ENCODE measurements at regions not wholly inside any gene's neighbourhood (a gene's known extent, or its start where the extent isn't known, plus 50 kb on each side); places are given as distances from the start of the nearest gene placed in this dataset.
"Not testable (repeated sequence)": the region's sequence is repeated elsewhere in the genome, so short reads cannot be mapped to it uniquely, and the experiment has no call there.

GRCh38 chr14:65991104-65991503 lies 495.1 kb upstream of the CCDC196 start:
- no peaks in the 10 kb centered on the region for H3K36me3 Mint-ChIP-seq (ENCODE audit: low read depth)
- H3K4me1 Mint-ChIP-seq (ENCODE audit: low read depth), result no peaks in the 10 kb centered on the region
- TF ChIP-seq CTCF (IDR thresholded peaks at IDR 0.05), result no peak
- H3K27ac Mint-ChIP-seq (ENCODE audit: unreplicated experiment), result no peak overlapping the region
- no peak overlapping the region for H3K4me3 Mint-ChIP-seq (ENCODE audit: unreplicated experiment)
- no peaks in the 10 kb centered on the region for H3K27me3 Mint-ChIP-seq (ENCODE audit: low read depth)
- no peak for DNase-seq (ENCODE audit: low spot score)
- H3K9me3 Mint-ChIP-seq (ENCODE audit: low read depth), result peaks cover 6% of the 10 kb centered on the region

- DNase-seq (ENCODE audit: low spot score); H3K36me3 Mint-ChIP-seq (ENCODE audit: low read depth); H3K9me3 Mint-ChIP-seq (ENCODE audit: low read depth); H3K27ac Mint-ChIP-seq (ENCODE audit: unreplicated experiment); H3K4me1 Mint-ChIP-seq (ENCODE audit: low read depth); H3K27me3 Mint-ChIP-seq (ENCODE audit: low read depth); H3K4me3 Mint-ChIP-seq (ENCODE audit: unreplicated experiment): not testable (repeated sequence)
Measured at GRCh38 chr14:65991935-65992334, 494.2 kb upstream of the CCDC196 start.

GRCh38 chr14:65993103-65993502 lies 493.1 kb upstream of the CCDC196 start:
- peaks cover 9% of the 10 kb centered on the region for H3K9me3 Mint-ChIP-seq (ENCODE audit: low read depth)
- H3K4me3 Mint-ChIP-seq (ENCODE audit: unreplicated experiment), result no peak overlapping the region
- no peak for DNase-seq (ENCODE audit: low spot score)
- no peaks in the 10 kb centered on the region for H3K27me3 Mint-ChIP-seq (ENCODE audit: low read depth)
- no peaks in the 10 kb centered on the region for H3K36me3 Mint-ChIP-seq (ENCODE audit: low read depth)
- H3K4me1 Mint-ChIP-seq (ENCODE audit: low read depth), result no peaks in the 10 kb centered on the region
- no peak for TF ChIP-seq CTCF (IDR thresholded peaks at IDR 0.05)
- no peak overlapping the region for H3K27ac Mint-ChIP-seq (ENCODE audit: unreplicated experiment)

GRCh38 chr14:65993996-65994395 lies 492.2 kb upstream of the CCDC196 start:
- DNase-seq (ENCODE audit: low spot score), result no peak
- no peak for TF ChIP-seq CTCF (IDR thresholded peaks at IDR 0.05)
- Mint-ChIP-seq H3K36me3 (ENCODE audit: low read depth) (no peaks in the 10 kb centered on the region), H3K27me3 (ENCODE audit: low read depth) (no peaks in the 10 kb centered on the region), H3K9me3 (ENCODE audit: low read depth) (peaks cover 14% of the 10 kb centered on the region), H3K27ac (ENCODE audit: unreplicated experiment) (no peak overlapping the region), H3K4me3 (ENCODE audit: unreplicated experiment) (no peak overlapping the region), H3K4me1 (ENCODE audit: low read depth) (no peaks in the 10 kb centered on the region)

- H3K36me3 Mint-ChIP-seq (ENCODE audit: low read depth), result no peaks in the 10 kb centered on the region
- no peak overlapping the region for H3K4me3 Mint-ChIP-seq (ENCODE audit: unreplicated experiment)
- no peaks in the 10 kb centered on the region for H3K4me1 Mint-ChIP-seq (ENCODE audit: low read depth)
- TF ChIP-seq CTCF (IDR thresholded peaks at IDR 0.05), result no peak
- H3K27me3 Mint-ChIP-seq (ENCODE audit: low read depth), result no peaks in the 10 kb centered on the region
- H3K27ac Mint-ChIP-seq (ENCODE audit: unreplicated experiment), result no peak overlapping the region
- no peak for DNase-seq (ENCODE audit: low spot score)
- H3K9me3 Mint-ChIP-seq (ENCODE audit: low read depth), result peaks cover 41% of the 10 kb centered on the region
Measured at GRCh38 chr14:65997347-65997746, 488.8 kb upstream of the CCDC196 start.

GRCh38 chr14:65999865-66000264 lies 486.3 kb upstream of the CCDC196 start:
- Mint-ChIP-seq H3K4me1 (ENCODE audit: low read depth) (no peaks in the 10 kb centered on the region), H3K27ac (ENCODE audit: unreplicated experiment) (no peak overlapping the region), H3K27me3 (ENCODE audit: low read depth) (no peaks in the 10 kb centered on the region), H3K4me3 (ENCODE audit: unreplicated experiment) (no peak overlapping the region), H3K9me3 (ENCODE audit: low read depth) (peaks cover 43% of the 10 kb centered on the region), H3K36me3 (ENCODE audit: low read depth) (no peaks in the 10 kb centered on the region)
- no peak for DNase-seq (ENCODE audit: low spot score)
- no peak for TF ChIP-seq CTCF (IDR thresholded peaks at IDR 0.05)

All from chondrocyte (in vitro differentiated cells).